Upper lobe of left lung (tissue), 4 donors: ENCODE measurements at regions not wholly inside any gene's neighbourhood (a gene's known extent, or its start where the extent isn't known, plus 50 kb on each side); places are given as distances from the start of the nearest gene placed in this dataset.

ENCODE experiments used
- EP300 ChIP-seq, 4 donors: sonication (generic); formaldehyde crosslinking; IDR thresholded peaks; one replicate each; pipeline ENCODE4 v1.5.1; 2017; ENCODE audit warnings: antibody characterized with exemption in 4 of 4, control low read depth in 2 of 4
- POLR2A ChIP-seq, 4 donors: fragments of 450-650 bp; IDR thresholded peaks; one replicate each; pipeline ENCODE4 v1.5.1; 2016 to 2017; ENCODE audit warnings: antibody characterized with exemption in 4 of 4, mild to moderate bottlenecking in 2 of 4
- TF ChIP-seq, protein P1 (sequence below), 6 experiments: fragments of 450-650 bp in 4 of 6; fragments of 200-600 bp in 2 of 6; sonication (generic) in 2 of 6; IDR thresholded peaks; one replicate each; pipeline ENCODE4 v1.5.1; 2016 to 2019; ENCODE audit warnings: antibody characterized with exemption in 6 of 6

- TF ChIP-seq, protein P1, sequence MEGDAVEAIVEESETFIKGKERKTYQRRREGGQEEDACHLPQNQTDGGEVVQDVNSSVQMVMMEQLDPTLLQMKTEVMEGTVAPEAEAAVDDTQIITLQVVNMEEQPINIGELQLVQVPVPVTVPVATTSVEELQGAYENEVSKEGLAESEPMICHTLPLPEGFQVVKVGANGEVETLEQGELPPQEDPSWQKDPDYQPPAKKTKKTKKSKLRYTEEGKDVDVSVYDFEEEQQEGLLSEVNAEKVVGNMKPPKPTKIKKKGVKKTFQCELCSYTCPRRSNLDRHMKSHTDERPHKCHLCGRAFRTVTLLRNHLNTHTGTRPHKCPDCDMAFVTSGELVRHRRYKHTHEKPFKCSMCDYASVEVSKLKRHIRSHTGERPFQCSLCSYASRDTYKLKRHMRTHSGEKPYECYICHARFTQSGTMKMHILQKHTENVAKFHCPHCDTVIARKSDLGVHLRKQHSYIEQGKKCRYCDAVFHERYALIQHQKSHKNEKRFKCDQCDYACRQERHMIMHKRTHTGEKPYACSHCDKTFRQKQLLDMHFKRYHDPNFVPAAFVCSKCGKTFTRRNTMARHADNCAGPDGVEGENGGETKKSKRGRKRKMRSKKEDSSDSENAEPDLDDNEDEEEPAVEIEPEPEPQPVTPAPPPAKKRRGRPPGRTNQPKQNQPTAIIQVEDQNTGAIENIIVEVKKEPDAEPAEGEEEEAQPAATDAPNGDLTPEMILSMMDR (IDR thresholded peaks at IDR 0.05), result no peak
- no peak for TF ChIP-seq POLR2A (IDR thresholded peaks at IDR 0.05)
- no peak for TF ChIP-seq EP300 (IDR thresholded peaks at IDR 0.05)
Measured at GRCh38 chr6:164694386-164694785, 615.0 kb downstream of the C6orf118 start.
